Left ventricle myocardium inferior (tissue), 1 donor: ENCODE measurements at regions not wholly inside any gene's neighbourhood (a gene's known extent, or its start where the extent isn't known, plus 50 kb on each side); places are given as distances from the start of the nearest gene placed in this dataset.

Experiments used
- DNase-seq: peaks from one replicate; pipeline ENCODE4 v3.0.0-alpha.2; 2020
- H3K27ac ChIP-seq: fragments of 200-600 bp; replicated peaks from 2 replicates; pipeline ENCODE4 v1.8.0; 2021
- H3K27me3 ChIP-seq: fragments of 200-600 bp; 2 replicates; pipeline ENCODE4 v1.8.0; 2021; ENCODE audit warnings: low read depth
- H3K36me3 ChIP-seq: fragments of 200-600 bp; 2 replicates; pipeline ENCODE4 v1.8.0; 2021
- H3K4me1 ChIP-seq: fragments of 200-600 bp; 2 replicates; pipeline ENCODE4 v1.8.0; 2021
- H3K4me3 ChIP-seq: fragments of 200-600 bp; 2 replicates; pipeline ENCODE4 v1.8.0; 2021; ENCODE audit warnings: mild to moderate bottlenecking, moderate library complexity
- H3K9me3 ChIP-seq: fragments of 200-600 bp; replicated peaks from 2 replicates; pipeline ENCODE4 v1.8.0; 2021
- intact Hi-C: fragments of 100-400 bp; cut with micrococcal nuclease; formaldehyde crosslinking; loops from one replicate; pipeline ENCODE4 v1.11.0; 2022
- TF ChIP-seq, protein P1 (sequence below): fragments of 200-600 bp; IDR thresholded peaks from 2 replicates; pipeline ENCODE4 v1.8.0; 2021; ENCODE audit warnings: antibody characterized with exemption, mild to moderate bottlenecking, borderline replicate concordance
- donor health status: DM: no; HTN: yes; CAD: no; lungs with severe emphysema.

- H3K27me3 ChIP-seq: no peaks in the 10 kb centered on the region
- H3K4me3 ChIP-seq: no peak overlapping the region
- no peaks in the 10 kb centered on the region for H3K36me3 ChIP-seq
- peaks cover 32% of the 10 kb centered on the region for H3K9me3 ChIP-seq
- no peak overlapping the region for H3K27ac ChIP-seq
- intact Hi-C loops: no loop called here
- no peak for DNase-seq
- TF ChIP-seq, protein P1, sequence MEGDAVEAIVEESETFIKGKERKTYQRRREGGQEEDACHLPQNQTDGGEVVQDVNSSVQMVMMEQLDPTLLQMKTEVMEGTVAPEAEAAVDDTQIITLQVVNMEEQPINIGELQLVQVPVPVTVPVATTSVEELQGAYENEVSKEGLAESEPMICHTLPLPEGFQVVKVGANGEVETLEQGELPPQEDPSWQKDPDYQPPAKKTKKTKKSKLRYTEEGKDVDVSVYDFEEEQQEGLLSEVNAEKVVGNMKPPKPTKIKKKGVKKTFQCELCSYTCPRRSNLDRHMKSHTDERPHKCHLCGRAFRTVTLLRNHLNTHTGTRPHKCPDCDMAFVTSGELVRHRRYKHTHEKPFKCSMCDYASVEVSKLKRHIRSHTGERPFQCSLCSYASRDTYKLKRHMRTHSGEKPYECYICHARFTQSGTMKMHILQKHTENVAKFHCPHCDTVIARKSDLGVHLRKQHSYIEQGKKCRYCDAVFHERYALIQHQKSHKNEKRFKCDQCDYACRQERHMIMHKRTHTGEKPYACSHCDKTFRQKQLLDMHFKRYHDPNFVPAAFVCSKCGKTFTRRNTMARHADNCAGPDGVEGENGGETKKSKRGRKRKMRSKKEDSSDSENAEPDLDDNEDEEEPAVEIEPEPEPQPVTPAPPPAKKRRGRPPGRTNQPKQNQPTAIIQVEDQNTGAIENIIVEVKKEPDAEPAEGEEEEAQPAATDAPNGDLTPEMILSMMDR: no peak
- H3K4me1 ChIP-seq: no peaks in the 10 kb centered on the region
These were observed 352.8 kb upstream of the EPHA5 start for GRCh38 chr4:66023061-66023460.

- no peak for DNase-seq
- Histone ChIP-seq H3K4me1 (no peaks in the 10 kb centered on the region), H3K27ac (no peak overlapping the region), H3K4me3 (no peak overlapping the region), H3K27me3 (no peaks in the 10 kb centered on the region), H3K9me3 (peaks cover 34% of the 10 kb centered on the region), H3K36me3 (no peaks in the 10 kb centered on the region)
- intact Hi-C loops: no loop called here
- TF ChIP-seq, protein P1: no peak
These were observed 347.4 kb upstream of the EPHA5 start for GRCh38 chr4:66017671-66018070.

DNA sequence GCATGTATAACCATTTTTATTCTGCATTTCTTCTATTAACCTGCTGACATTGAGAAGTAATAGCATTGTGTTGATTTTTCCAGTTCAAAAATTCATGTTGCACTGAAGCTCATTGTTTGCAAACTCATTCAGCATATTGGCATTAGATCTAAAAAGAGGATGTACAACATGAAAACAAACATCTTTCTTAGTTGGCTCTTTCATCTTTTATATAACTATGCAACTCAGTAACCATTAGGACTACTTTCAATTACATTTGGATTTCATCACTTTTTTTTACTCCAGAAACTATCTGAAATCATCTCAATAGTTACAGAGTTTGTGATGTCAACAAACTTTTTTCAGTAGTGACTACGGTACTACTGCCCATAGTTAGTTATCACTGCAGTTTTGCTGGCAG is 346.0 kb upstream of the EPHA5 start:
- no peak overlapping the region for H3K27ac ChIP-seq
- no peaks in the 10 kb centered on the region for H3K4me1 ChIP-seq
- no peak for DNase-seq
- H3K9me3 ChIP-seq: peaks cover 48% of the 10 kb centered on the region
- H3K27me3 ChIP-seq: no peaks in the 10 kb centered on the region
- intact Hi-C loops: no loop called here
- TF ChIP-seq, protein P1: no peak
- H3K36me3 ChIP-seq: no peaks in the 10 kb centered on the region
- H3K4me3 ChIP-seq: no peak overlapping the region

GRCh38 chr4:66014146-66014765 is 344.0 kb upstream of the EPHA5 start:
- TF ChIP-seq, protein P1: no peak
- H3K9me3 ChIP-seq: peaks cover 60% of the 10 kb centered on the region
- no peak for DNase-seq
- no peak overlapping the region for H3K27ac ChIP-seq
- H3K27me3 ChIP-seq: no peaks in the 10 kb centered on the region
- H3K4me1 ChIP-seq: no peaks in the 10 kb centered on the region
- no peaks in the 10 kb centered on the region for H3K36me3 ChIP-seq
- intact Hi-C loops: no loop called here
- no peak overlapping the region for H3K4me3 ChIP-seq

- TF ChIP-seq, protein P1: no peak
- Histone ChIP-seq H3K9me3 (peaks cover 25% of the 10 kb centered on the region), H3K4me3 (no peak overlapping the region), H3K36me3 (no peaks in the 10 kb centered on the region), H3K27me3 (no peaks in the 10 kb centered on the region), H3K27ac (no peak overlapping the region), H3K4me1 (no peaks in the 10 kb centered on the region)
- DNase-seq: no peak
- intact Hi-C loops: no loop called here
These were observed 330.3 kb upstream of the EPHA5 start for GRCh38 chr4:66000510-66001117.
